ENCODE measurements at regions not wholly inside any gene's neighbourhood (a gene's known extent, or its start where the extent isn't known, plus 50 kb on each side); places are given as distances from the start of the nearest gene placed in this dataset.

GRCh38 chrX:149274516-149275105, 230.5 kb downstream of the IDS start:
- no peak for DNase-seq (ENCODE audit: low spot score)

GRCh38 chrX:149272690-149273463, 232.2 kb downstream of the IDS start:
- DNase-seq (ENCODE audit: low spot score): no peak

GRCh38 chrX:149267878-149268813, 237.0 kb downstream of the IDS start:
- DNase-seq (ENCODE audit: low spot score): no peak

GRCh38 chrX:149262086-149262485, 243.0 kb downstream of the IDS start:
- DNase-seq (ENCODE audit: low spot score): no peak

- no peak for DNase-seq (ENCODE audit: low spot score)
Measured at GRCh38 chrX:149259241-149259640, 245.9 kb downstream of the IDS start.

- DNase-seq (ENCODE audit: low spot score): no peak
Measured at GRCh38 chrX:149255860-149256259, 249.2 kb downstream of the IDS start.

GRCh38 chrX:149248073-149248625, 257.0 kb downstream of the IDS start:
- no peak for DNase-seq (ENCODE audit: low spot score)

- DNase-seq (ENCODE audit: low spot score): no peak
Measured at GRCh38 chrX:149230689-149231088, 274.4 kb downstream of the IDS start.

- no peak for DNase-seq (ENCODE audit: low spot score)
Measured at GRCh38 chrX:149223854-149224253, 281.3 kb downstream of the IDS start.

- DNase-seq (ENCODE audit: low spot score): no peak
Measured at GRCh38 chrX:149222040-149222439, 283.1 kb downstream of the IDS start.

- no peak for DNase-seq (ENCODE audit: low spot score)
Measured at GRCh38 chrX:149221230-149221629, 283.9 kb downstream of the IDS start.

GRCh38 chrX:149213264-149213663, 291.8 kb downstream of the IDS start:
- no peak for DNase-seq (ENCODE audit: low spot score)

GRCh38 chrX:149208307-149208706, 296.8 kb downstream of the IDS start:
- DNase-seq (ENCODE audit: low spot score): no peak

GRCh38 chrX:149207518-149207917, 297.6 kb downstream of the IDS start:
- DNase-seq (ENCODE audit: low spot score): no peak

- no peak for DNase-seq (ENCODE audit: low spot score)
Measured at GRCh38 chrX:149205937-149206336, 299.2 kb downstream of the IDS start.

- no peak for DNase-seq (ENCODE audit: low spot score)
Measured at GRCh38 chrX:149205081-149205480, 300.0 kb downstream of the IDS start.

- DNase-seq (ENCODE audit: low spot score): no peak
Measured at GRCh38 chrX:149199734-149200133, 305.4 kb downstream of the IDS start.

GRCh38 chrX:149198980-149199732, 305.9 kb downstream of the IDS start:
- DNase-seq (ENCODE audit: low spot score): no peak

- no peak for DNase-seq (ENCODE audit: low spot score)
Measured at GRCh38 chrX:149185087-149185486, 320.0 kb downstream of the IDS start.

- no peak for DNase-seq (ENCODE audit: low spot score)
Measured at GRCh38 chrX:149161435-149162088, 343.5 kb downstream of the IDS start.

GRCh38 chrX:149157976-149158375, 347.1 kb downstream of the IDS start:
- no peak for DNase-seq (ENCODE audit: low spot score)

Measured in HuH-7 (cell line).